Breast epithelium (tissue), 4 donors: ENCODE measurements at regions not wholly inside any gene's neighbourhood (a gene's known extent, or its start where the extent isn't known, plus 50 kb on each side); places are given as distances from the start of the nearest gene placed in this dataset.

Experiments used
- DNase-seq, 2 donors: peaks; one replicate each; pipeline ENCODE4 v3.0.0-alpha.2; 2019; ENCODE audit warnings: low spot score in 2 of 2
- H3K27ac ChIP-seq, 2 donors: fragments of 200-600 bp; sonication (generic) in 1 of 2; one replicate each; pipeline ENCODE4 v1.5.1; 2016 to 2019; ENCODE audit warnings: mild to moderate bottlenecking in 1 of 2
- H3K27me3 ChIP-seq, 2 donors: fragments of 200-600 bp; sonication (generic) in 1 of 2; one replicate each; pipeline versions ENCODE4 v1.5.1 to v1.6.0; 2017 to 2019; ENCODE audit warnings: control low read depth in 1 of 2, mild to moderate bottlenecking in 1 of 2
- H3K36me3 ChIP-seq: fragments of 200-600 bp; one replicate; pipeline ENCODE4 v1.5.1; 2019
- H3K4me1 ChIP-seq, 2 donors: fragments of 200-600 bp; sonication (generic); one replicate each; pipeline ENCODE4 v1.5.1; 2016 to 2019; ENCODE audit warnings: control low read depth in 1 of 2
- H3K4me3 ChIP-seq, 3 donors: fragments of 200-600 bp; sonication (generic); 1 replicate in 2 of 3; 2 replicates in 1 of 3; pipeline ENCODE4 v1.5.1; 2016 to 2019; ENCODE audit warnings: mild to moderate bottlenecking in 3 of 3, moderate library complexity in 2 of 3
- H3K9me3 ChIP-seq, 2 donors: fragments of 200-600 bp; sonication (generic) in 1 of 2; one replicate each; pipeline ENCODE4 v1.5.1; 2016 to 2019; ENCODE audit warnings: control low read depth in 1 of 2
- POLR2A ChIP-seq: fragments of 450-650 bp; IDR thresholded peaks from one replicate; pipeline ENCODE4 v1.6.1; 2016; ENCODE audit warnings: antibody characterized with exemption, mild to moderate bottlenecking, moderate library complexity
- POLR2AphosphoS5 ChIP-seq, 3 donors: sonication (generic); formaldehyde crosslinking; IDR thresholded peaks; one replicate each; pipeline ENCODE4 v1.6.1; 2017; ENCODE audit warnings: antibody characterized with exemption in 3 of 3
- intact Hi-C: fragments of 100-400 bp; cut with DNase I; formaldehyde crosslinking; loops from one replicate; pipeline ENCODE4 v1.15.1; 2023; ENCODE audit warnings: low total_unique reads
- TF ChIP-seq, protein P1 (sequence below), 3 donors: fragments of 450-650 bp; IDR thresholded peaks; one replicate each; pipeline ENCODE4 v1.5.1; 2016 to 2017; ENCODE audit warnings: antibody characterized with exemption in 3 of 3, mild to moderate bottlenecking in 3 of 3, moderate library complexity in 3 of 3

DNA sequence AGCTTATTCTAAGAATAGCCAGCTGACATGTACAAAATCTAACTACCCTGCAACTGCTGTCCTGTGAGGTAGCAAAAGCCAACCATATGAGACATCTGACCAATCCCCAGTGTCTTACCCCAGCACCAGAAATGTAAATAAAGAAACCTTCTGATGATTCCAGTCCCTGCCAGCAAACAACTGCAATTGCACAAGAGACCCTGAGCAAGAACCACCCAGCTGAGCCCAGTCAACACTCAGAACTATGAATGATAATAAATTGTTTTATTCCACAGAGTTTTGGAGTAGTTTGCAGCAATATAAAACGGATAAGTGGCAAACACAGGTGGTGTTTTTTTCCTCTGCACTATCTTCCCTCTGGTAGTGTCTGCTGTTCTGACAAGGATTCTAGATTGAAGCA, 94.9 kb downstream of the ERCC5 start:
- H3K27me3 ChIP-seq = no peaks in the 10 kb centered on the region
- TF ChIP-seq POLR2AphosphoS5 (IDR thresholded peaks at IDR 0.05) (no peak), POLR2A (no peak)
- TF ChIP-seq, protein P1, sequence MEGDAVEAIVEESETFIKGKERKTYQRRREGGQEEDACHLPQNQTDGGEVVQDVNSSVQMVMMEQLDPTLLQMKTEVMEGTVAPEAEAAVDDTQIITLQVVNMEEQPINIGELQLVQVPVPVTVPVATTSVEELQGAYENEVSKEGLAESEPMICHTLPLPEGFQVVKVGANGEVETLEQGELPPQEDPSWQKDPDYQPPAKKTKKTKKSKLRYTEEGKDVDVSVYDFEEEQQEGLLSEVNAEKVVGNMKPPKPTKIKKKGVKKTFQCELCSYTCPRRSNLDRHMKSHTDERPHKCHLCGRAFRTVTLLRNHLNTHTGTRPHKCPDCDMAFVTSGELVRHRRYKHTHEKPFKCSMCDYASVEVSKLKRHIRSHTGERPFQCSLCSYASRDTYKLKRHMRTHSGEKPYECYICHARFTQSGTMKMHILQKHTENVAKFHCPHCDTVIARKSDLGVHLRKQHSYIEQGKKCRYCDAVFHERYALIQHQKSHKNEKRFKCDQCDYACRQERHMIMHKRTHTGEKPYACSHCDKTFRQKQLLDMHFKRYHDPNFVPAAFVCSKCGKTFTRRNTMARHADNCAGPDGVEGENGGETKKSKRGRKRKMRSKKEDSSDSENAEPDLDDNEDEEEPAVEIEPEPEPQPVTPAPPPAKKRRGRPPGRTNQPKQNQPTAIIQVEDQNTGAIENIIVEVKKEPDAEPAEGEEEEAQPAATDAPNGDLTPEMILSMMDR (IDR thresholded peaks at IDR 0.05) = no peak
- H3K9me3 ChIP-seq = peaks cover 0 to 8% of the 10 kb centered on the region in 2 donors
- DNase-seq = no peak
- H3K36me3 ChIP-seq = no peaks in the 10 kb centered on the region
- H3K27ac ChIP-seq = no peak overlapping the region
- H3K4me3 ChIP-seq = no peak overlapping the region
- no peaks in the 10 kb centered on the region for H3K4me1 ChIP-seq
- intact Hi-C loops = no loop called here

DNA sequence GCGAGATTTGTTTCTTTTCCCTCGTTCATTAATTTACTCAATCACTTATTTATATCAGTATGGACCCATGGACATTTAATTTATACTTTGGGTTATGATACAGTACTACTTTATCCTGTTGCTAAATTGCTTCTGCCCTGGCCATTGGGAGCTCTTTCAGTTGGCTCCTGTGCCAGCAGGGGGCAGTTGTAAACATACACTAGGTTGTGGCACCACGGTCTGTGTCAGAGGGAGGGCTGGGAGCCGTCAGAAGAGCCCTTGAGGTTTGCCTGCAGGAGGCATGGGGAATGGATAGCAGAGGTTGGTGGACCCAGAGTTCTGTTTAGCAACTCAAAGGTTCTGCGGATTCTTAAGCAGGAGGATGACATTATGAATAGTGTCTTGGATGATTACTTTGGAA, 94.3 kb downstream of the ERCC5 start:
- Histone ChIP-seq H3K27ac (no peak overlapping the region), H3K27me3 (no peaks in the 10 kb centered on the region), H3K4me1 (no peaks in the 10 kb centered on the region), H3K36me3 (no peaks in the 10 kb centered on the region), H3K4me3 (no peak overlapping the region), H3K9me3 (peaks cover 0 to 8% of the 10 kb centered on the region in 2 donors)
- no peak for DNase-seq
- intact Hi-C loops = no loop called here
- TF ChIP-seq POLR2A = no peak
- TF ChIP-seq POLR2AphosphoS5 (IDR thresholded peaks at IDR 0.05) = no peak
- TF ChIP-seq, protein P1 (IDR thresholded peaks at IDR 0.05) = no peak

DNA sequence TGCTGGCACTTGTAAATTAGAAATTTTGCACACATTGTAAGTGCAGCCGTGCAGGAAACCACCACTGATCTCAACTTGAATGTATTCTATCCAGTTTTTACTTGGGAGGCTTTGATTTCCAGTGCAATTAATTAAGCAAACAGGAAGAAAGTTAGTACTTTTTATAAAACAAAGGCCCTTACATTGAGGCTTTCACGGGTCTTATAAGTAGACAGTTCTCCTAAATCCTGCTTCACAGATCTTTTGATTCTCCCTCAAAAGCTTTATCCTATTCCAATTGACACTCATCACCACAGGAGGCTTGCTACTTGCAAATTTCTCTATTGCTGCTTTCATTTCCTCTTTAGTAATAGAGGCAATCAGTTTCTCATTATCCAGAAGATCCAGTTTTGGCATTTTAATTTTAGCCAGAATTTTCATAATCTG, 90.1 kb downstream of the ERCC5 start:
- H3K4me1 ChIP-seq = no peaks in the 10 kb centered on the region
- TF ChIP-seq, protein P1 (IDR thresholded peaks at IDR 0.05) = no peak
- TF ChIP-seq POLR2AphosphoS5 (IDR thresholded peaks at IDR 0.05) (no peak), POLR2A (no peak)
- no peak overlapping the region for H3K27ac ChIP-seq
- peaks cover 0 to 5% of the 10 kb centered on the region in 2 donors for H3K9me3 ChIP-seq
- no peak overlapping the region for H3K4me3 ChIP-seq
- no peaks in the 10 kb centered on the region for H3K27me3 ChIP-seq
- intact Hi-C loops = loop anchor here (5.0 kb wide), 1 partner anchor 914 kb away; no protein-coding TSS in a partner anchor
- DNase-seq = no peak
- no peaks in the 10 kb centered on the region for H3K36me3 ChIP-seq

DNA sequence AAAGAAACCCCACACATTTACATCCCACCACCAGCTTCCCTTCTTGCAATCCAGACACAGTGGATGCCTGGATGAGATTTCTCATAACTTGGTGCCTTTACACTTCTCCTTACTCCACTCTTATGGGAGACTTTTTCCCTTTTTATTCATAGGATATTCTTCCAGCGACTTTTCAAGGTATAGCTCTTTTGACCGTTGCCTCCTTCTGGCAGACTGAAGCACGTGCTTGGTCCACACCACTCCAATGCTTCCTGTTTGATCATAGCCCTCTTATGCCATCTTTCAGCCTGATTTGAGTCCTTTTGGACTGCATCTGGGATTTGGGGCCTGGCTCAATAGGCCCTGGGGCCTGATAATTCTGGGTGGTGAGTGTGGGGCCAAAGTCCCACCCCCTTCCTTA, 87.7 kb downstream of the ERCC5 start:
- H3K4me3 ChIP-seq = no peak overlapping the region
- intact Hi-C loops = no loop called here
- no peak for DNase-seq
- H3K9me3 ChIP-seq = no peaks in the 10 kb centered on the region
- H3K4me1 ChIP-seq = no peaks in the 10 kb centered on the region
- H3K27ac ChIP-seq = no peak overlapping the region
- H3K27me3 ChIP-seq = no peaks in the 10 kb centered on the region
- H3K36me3 ChIP-seq = no peaks in the 10 kb centered on the region
- TF ChIP-seq POLR2A (no peak), POLR2AphosphoS5 (IDR thresholded peaks at IDR 0.05) (no peak)
- TF ChIP-seq, protein P1 (IDR thresholded peaks at IDR 0.05) = no peak

DNA sequence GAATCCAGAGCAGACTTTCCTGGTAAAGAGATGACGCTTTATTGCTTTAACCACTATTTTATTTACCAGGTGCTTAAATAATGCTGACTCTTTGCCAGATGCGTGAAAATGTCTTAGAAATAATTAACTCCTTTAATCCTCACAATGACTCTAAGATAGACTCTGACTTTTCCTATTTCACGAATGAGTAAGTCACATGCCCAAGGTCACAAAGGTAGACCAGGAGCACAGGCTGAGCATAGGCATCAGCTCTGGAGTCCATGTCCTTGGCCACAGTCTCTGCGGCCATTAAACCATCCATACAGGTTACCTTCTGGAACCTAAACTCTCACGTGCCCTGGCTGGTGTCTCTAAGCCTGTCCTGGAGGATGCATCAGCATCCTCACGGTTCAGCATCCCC, 87.3 kb downstream of the ERCC5 start:
- no peak for DNase-seq
- no peak overlapping the region for H3K27ac ChIP-seq

More for the DNA sequence above, 87.3 kb downstream of the ERCC5 start:
- no peaks in the 10 kb centered on the region for H3K27me3 ChIP-seq
- no peaks in the 10 kb centered on the region for H3K36me3 ChIP-seq
- no peaks in the 10 kb centered on the region for H3K9me3 ChIP-seq
- no peak overlapping the region for H3K4me3 ChIP-seq
- no peak for TF ChIP-seq POLR2A
- no peak for TF ChIP-seq POLR2AphosphoS5 (IDR thresholded peaks at IDR 0.05)
- TF ChIP-seq, protein P1 (IDR thresholded peaks at IDR 0.05) = no peak
- H3K4me1 ChIP-seq = no peaks in the 10 kb centered on the region
- intact Hi-C loops = no loop called here
